Muscle of back (tissue), 3 donors: ENCODE measurements at regions not wholly inside any gene's neighbourhood (a gene's known extent, or its start where the extent isn't known, plus 50 kb on each side); places are given as distances from the start of the nearest gene placed in this dataset.
A peak's percentile ranks its signal among the peaks of the same experiment; 100 is the strongest.

Source experiments
- DNase-seq, 3 donors: peaks; one replicate each; pipeline versions ENCODE4 v3.0.0 to v3.0.0-alpha.2; 2013

- no peak for DNase-seq
Measured at GRCh38 chr1:232555494-232556210, 74.3 kb downstream of the SIPA1L2 start.

DNA sequence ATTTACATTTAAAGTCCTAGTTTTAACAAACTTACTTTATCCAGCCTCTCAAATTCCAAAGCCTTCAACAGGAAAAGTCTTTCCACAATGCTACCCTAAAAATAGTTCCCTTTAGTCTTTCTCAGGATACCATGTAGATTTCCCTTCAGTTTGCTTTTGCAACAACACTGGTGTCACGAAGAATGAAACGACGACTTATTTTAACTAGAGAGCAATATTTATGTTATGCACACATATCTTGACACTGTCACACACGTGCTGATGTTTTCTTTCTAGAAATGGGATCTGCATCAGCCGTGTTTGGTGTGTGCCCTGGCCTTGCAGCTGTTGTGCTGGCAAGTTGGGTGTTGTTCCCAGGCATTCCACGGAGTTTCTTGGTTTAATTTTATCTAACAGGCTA is 75.5 kb downstream of the SIPA1L2 start:
- no peak for DNase-seq

GRCh38 chr1:232553809-232554208 is 76.1 kb downstream of the SIPA1L2 start:
- no peak for DNase-seq

GRCh38 chr1:232553050-232553754 is 76.7 kb downstream of the SIPA1L2 start:
- peak; percentile 61 to 68 (median 68) for DNase-seq

GRCh38 chr1:232551386-232551785 is 78.5 kb downstream of the SIPA1L2 start:
- DNase-seq, result no peak

DNA sequence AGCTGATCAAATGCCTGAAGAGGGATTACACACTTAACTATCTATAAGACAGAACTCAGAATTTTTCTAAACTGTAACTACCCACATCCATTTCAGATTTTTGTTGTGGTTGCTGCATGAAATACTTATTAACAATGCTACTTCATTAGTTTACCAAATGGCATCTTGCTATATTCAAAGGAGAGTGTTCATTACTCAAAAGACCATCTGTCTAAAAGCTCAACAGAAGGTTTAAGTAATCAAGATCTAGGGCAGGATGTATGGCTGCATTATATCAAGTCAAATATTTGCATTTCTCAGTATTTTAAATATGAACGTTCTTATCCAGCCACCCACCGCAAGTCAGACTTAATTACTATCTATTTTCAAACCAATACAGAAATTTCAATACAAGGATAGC is 79.9 kb downstream of the SIPA1L2 start:
- DNase-seq, result no peak

DNA sequence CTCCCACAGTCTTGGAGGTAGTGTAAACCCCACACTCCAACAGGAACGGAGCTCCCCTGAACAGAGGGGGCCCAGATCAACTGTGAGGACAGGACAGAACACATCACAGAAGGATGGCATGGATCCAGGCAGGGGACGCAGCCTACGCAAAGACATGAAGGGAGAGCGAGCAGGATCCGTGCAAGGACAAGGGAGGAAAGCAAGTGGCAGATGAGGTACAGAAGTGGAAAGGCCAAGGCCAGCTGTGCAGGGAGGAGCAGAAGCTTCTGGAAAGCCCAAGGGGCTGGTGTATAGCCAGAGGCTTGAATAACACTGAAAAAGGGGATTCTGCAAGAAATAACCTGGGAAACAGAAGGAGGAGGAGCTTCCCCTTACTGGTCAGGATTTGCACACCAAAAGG is 81.2 kb downstream of the SIPA1L2 start:
- DNase-seq, result no peak

- no peak for DNase-seq
Measured at GRCh38 chr1:232547938-232548484, 81.9 kb downstream of the SIPA1L2 start.

DNA sequence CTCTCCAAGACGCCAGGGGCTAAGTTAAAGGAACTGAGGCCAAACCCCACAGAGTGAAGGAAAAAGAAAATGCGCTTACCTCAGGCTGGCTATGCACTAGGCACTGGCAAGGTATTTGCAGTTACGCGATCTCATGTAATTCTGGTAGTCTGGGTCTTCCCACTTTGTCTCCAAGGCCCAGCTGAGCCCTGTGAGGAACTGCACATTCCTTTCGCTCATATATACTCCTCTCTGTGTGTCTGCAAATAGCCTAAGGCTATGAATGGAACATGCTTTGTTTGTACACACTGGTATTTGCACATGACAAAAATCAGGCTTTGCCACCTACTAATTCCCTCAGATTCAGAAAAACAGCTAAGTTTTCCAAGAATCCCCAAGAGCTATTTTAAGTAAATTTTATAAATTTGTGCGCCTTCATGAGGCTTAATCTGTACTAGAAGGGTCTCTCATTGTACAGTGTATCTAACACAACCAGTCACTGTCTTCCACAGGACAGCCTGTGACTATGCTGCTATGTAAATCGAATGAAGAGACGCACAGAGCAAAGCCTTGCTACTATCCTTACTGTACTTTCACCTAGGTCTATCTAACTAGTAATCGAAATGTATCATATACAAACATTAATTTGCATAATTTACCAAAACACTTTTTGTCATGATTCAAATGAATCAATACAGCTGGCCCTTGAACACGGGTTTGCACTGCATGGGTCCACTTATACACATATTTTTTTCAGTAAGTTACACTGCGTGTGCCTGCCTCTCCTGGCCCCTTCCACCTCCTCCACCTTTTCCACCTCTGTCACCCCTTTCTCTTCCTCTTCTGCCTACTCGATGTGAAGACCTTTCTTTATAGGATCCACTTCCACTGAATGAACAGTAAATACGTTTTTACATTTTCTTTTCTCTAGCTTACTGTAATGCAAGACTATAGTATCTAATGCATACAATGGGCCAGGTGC is 87.0 kb downstream of the SIPA1L2 start:
- no peak for DNase-seq

- no peak for DNase-seq
Measured at GRCh38 chr1:232538943-232539302, 91.0 kb downstream of the SIPA1L2 start.

DNA sequence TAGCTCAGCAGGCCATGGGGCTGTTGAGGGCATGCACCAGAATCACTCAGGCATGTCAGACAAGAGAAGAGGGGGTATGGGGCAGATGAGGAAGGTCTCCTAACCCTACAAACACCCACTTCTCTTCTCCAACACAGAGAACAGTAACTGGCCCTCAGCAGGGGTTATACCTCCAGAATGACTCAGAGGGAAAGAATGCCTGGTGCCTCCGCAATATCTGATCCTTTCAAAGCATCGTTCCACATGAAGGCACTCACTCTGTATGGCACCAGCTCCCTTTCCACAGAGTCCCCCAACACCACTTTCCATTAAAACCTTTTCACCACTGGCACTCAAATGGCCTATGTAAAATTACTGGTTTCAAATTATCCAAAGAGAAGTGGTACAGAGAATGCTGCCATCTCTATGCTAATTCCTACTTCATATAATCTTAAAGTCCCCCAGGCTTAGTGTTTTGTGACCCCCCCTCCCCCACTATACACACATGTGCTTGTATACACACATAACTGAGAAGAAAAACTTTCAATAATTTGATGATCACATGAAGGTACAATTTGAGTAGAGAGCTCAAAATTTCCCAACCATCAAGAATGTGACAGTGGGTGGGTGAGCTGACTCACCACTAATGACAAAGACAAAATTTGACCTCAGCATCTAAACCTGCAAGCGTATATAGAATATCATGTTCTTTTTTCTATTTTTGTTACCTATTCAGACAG is 91.5 kb downstream of the SIPA1L2 start:
- no peak for DNase-seq

- DNase-seq, result no peak
Measured at GRCh38 chr1:232534552-232535517, 95.1 kb downstream of the SIPA1L2 start.

- DNase-seq, result no peak
Measured at GRCh38 chr1:232533328-232533727, 96.6 kb downstream of the SIPA1L2 start.

DNA sequence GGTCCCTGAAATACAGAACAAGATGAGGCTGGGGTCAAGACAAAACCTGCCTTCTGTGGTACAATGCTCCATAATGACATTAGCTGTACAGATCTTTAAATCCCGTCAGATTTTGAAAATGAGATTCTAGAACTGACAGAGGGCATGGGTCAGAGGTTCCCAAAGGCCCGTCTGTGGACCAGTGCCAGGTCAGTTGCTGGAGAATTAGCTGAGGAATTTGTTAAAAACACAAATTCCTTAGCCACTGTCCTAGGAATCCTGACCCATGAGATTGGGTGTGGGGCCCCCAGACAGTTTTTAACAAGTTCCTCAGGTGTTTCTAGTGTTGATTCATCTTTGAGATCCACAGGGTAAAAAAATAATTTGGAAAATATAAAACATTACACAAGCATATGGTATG is 97.0 kb downstream of the SIPA1L2 start:
- DNase-seq, result no peak

DNA sequence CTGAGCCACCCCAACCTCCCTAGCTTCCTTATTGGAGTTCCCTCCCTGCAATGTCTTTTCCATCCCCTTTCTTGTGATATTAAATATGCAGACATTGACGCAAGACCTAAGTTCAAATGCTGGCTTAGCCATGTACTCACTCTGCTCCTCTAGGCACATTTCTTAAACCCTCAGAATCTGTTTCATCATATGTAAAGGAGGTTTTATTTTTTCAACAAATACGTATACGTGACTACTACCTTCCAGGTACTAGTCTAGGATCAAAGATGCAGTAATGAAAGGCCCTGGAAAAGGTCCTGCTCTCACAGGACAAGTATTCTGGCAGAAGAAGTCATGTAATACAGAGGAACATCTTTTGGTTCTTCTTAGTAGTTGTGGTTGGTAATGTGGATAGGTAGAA is 98.6 kb downstream of the SIPA1L2 start:
- DNase-seq, result no peak

GRCh38 chr1:232529747-232530146 is 100.2 kb downstream of the SIPA1L2 start:
- DNase-seq, result no peak

DNA sequence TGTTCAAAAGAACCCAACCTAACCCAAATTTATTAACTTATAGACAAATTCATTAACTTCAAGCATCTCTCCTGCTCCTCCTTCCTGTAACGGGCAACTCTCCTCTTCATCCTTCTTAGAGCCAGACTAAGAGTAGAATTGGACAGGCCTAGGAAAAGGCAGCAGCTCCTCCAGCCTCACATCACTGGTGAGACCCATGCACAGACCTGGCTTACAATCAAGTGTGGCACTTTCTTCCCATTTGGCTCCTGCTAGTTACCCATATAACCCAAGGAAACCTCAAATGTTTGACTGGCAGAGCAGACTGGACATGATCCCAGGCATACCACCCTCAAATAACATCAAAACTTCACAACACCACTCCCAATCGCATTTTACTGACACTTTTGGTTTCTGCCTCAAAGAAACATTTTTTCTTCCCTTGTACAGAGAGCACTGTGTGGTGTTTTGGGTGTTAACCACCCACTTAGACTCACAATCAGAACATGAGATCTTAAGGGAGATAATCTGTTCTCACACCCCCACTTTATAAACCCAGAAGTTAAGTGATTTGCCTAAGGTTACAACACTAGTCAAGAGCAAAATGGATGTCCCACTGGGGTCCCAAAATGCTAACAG is 101.4 kb downstream of the SIPA1L2 start:
- DNase-seq, result no peak

DNA sequence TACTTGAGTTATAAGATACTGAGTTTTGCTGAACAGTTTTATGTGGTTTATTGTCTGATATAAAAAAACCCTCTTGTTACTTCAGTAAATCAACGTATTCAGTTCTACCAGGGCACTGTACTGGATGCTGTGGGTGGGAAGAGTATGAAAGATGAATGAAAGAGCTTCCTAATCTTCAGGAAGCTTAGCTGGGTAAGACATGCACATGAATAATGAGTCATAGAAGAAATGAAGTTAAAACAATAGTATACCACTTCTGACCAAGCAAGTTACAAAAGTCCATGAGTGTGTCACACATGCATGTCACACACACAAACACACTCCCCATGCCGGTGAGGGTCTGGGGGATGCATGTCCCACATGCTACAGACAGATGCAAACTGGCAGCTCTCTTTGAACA is 105.9 kb downstream of the SIPA1L2 start:
- no peak for DNase-seq

DNA sequence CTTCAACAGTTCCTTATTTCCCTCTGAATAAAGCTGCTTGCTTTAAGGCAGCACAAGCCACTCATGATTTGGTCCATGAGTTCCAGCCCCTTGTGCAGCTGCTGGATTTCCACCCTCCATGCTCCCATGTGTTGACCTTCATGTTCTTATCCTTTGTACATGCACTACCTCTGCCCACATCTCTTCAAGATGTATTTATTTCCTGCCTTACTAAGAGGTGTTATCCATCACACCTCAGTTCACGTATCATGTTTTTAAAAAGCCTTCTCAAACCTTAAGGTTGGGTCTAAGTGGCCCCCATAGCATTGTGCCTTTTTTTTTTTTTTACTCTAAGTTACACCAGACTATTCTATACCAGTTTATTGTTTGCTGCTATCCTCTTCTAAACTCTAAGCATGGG is 107.7 kb downstream of the SIPA1L2 start:
- no peak for DNase-seq

DNA sequence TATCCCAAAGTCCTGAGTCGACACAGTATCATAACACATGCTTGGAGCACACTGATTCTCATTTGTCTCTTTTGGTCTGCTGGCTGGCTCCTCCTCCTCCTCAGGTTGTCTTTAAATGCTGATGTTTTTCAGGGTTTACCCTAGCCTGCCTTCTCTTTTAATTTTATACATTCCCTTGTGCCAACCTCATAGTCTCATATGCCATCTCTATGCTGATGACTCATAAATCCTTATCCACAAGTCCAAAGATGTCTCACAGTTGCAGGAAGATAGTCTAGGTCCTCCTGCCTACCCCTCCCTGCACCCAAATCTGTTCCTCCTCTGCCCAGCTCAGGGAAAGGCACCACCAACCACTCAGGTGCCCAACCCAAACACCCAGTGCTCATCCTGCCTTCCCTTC is 108.3 kb downstream of the SIPA1L2 start:
- no peak for DNase-seq
